CD4-positive, alpha-beta memory T cell (primary cell): ENCODE measurements at regions not wholly inside any gene's neighbourhood (a gene's known extent, or its start where the extent isn't known, plus 50 kb on each side); places are given as distances from the start of the nearest gene placed in this dataset.
A peak's percentile ranks its signal among the peaks of the same experiment; 100 is the strongest.

Source experiments
- CTCF ChIA-PET: fragments of 350-600 bp; sonication (Branson Sonifier 250); formaldehyde crosslinking; loops from one replicate; lab custom pipeline; 2021; ENCODE audit warnings: inconsistent platforms; ENCODE audit not compliant: partially characterized antibody; lab: Charles Lee
- POLR2A ChIA-PET: fragments of 350-600 bp; sonication (Branson Sonifier 250); formaldehyde crosslinking; loops from one replicate; lab custom pipeline; 2021; ENCODE audit not compliant: partially characterized antibody; lab: Charles Lee
- DNase-seq, 5 donors: peaks; one replicate each; pipeline versions ENCODE4 v3.0.0 to v3.0.0-alpha.2; 2020 to 2022; ENCODE audit warnings: mixed read lengths in 1 of 5
- H3K27ac ChIP-seq: one replicate; pipeline ENCODE4 v1.7.0; 2013; ENCODE audit warnings: low read depth, low read length
- H3K27me3 ChIP-seq: 2 replicates; pipeline ENCODE4 v1.7.0; 2013; ENCODE audit warnings: mild to moderate bottlenecking, low read length, moderate library complexity; ENCODE audit not compliant: insufficient read depth
- H3K36me3 ChIP-seq: 2 replicates; pipeline ENCODE4 v1.7.0; 2013; ENCODE audit warnings: mild to moderate bottlenecking, low read length, moderate library complexity; ENCODE audit not compliant: insufficient read depth
- H3K4me1 ChIP-seq: 2 replicates; pipeline ENCODE4 v1.7.0; 2013; ENCODE audit warnings: mild to moderate bottlenecking, low read length, moderate library complexity; ENCODE audit not compliant: insufficient read depth
- H3K4me3 ChIP-seq, 2 donors: one replicate each; pipeline ENCODE4 v1.7.0; 2013; ENCODE audit warnings: low read length in 2 of 2, mild to moderate bottlenecking in 1 of 2
- H3K9me3 ChIP-seq, 2 donors: one replicate each; pipeline ENCODE4 v1.7.0; 2013; ENCODE audit warnings: low read length in 2 of 2, control low read depth in 1 of 2; ENCODE audit not compliant: control insufficient read depth in 1 of 2
- H3K27ac Mint-ChIP-seq, 7 donors: one replicate each; pipeline ENCODE4 v1.8.0; 2020 to 2021; ENCODE audit warnings: mixed read lengths in 7 of 7, mild to moderate bottlenecking in 6 of 7, inconsistent platforms in 3 of 7, moderate library complexity in 3 of 7
- H3K27me3 Mint-ChIP-seq, 2 donors: one replicate each; pipeline ENCODE4 v1.8.0; 2020 to 2021; ENCODE audit warnings: mixed read lengths in 2 of 2
- H3K36me3 Mint-ChIP-seq, 2 donors: one replicate each; pipeline ENCODE4 v1.8.0; 2020 to 2021; ENCODE audit warnings: mixed read lengths in 2 of 2, inconsistent platforms in 1 of 2, mild to moderate bottlenecking in 1 of 2
- H3K4me1 Mint-ChIP-seq, 4 donors: one replicate each; pipeline ENCODE4 v1.8.0; 2020 to 2021; ENCODE audit warnings: mixed read lengths in 4 of 4, mild to moderate bottlenecking in 1 of 4
- H3K4me3 Mint-ChIP-seq, 8 donors: one replicate each; pipeline ENCODE4 v1.8.0; 2020 to 2021; ENCODE audit warnings: mixed read lengths in 8 of 8, mild to moderate bottlenecking in 7 of 8, moderate library complexity in 6 of 8, inconsistent platforms in 3 of 8
- H3K9me3 Mint-ChIP-seq, 8 donors: one replicate each; pipeline ENCODE4 v1.8.0; 2020 to 2021; ENCODE audit warnings: mixed read lengths in 8 of 8, mild to moderate bottlenecking in 5 of 8, inconsistent platforms in 3 of 8, moderate library complexity in 1 of 8
- intact Hi-C: fragments of 100-400 bp; cut with micrococcal nuclease; formaldehyde crosslinking; loops from one replicate; pipeline ENCODE4 v1.15.1; 2023

DNA sequence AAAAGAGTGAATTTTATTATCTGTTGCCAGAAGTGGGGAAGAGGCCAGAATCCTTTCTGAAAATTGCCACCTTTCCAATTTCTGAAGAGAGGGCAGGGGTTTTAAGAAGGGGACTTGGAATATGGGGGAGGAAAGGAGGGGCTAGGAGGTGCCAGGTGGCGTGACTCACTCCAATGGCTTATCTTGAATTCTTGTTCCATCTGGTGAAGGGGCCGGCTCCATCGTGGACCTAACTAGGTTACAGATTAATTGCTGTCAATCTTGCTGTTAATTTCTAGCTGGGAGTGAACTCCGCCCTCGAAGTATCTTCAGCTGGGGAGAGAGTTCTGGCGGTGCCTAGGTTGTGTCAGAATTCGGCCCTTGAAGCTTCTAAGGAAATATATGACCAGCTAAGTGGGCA lies 138.7 kb downstream of the YTHDC2 start:
- no peak overlapping the region for H3K27ac Mint-ChIP-seq
- H3K4me3 Mint-ChIP-seq, result no peak overlapping the region
- no peak for DNase-seq
- H3K36me3 ChIP-seq, result no peaks in the 10 kb centered on the region
- no peaks in the 10 kb centered on the region for H3K9me3 ChIP-seq
- peaks cover 16 to 18% of the 10 kb centered on the region in 2 donors for H3K27me3 Mint-ChIP-seq
- intact Hi-C loops, result no loop called here
- ChIA-PET POLR2A (no interaction called here), CTCF (no interaction called here)
- H3K27me3 ChIP-seq, result no peaks in the 10 kb centered on the region
- peaks cover 0 to 6% (median 0%) of the 10 kb centered on the region in 8 donors for H3K9me3 Mint-ChIP-seq
- no peaks in the 10 kb centered on the region for H3K4me1 ChIP-seq
- H3K27ac ChIP-seq, result no peak overlapping the region
- no peaks in the 10 kb centered on the region for H3K36me3 Mint-ChIP-seq
- H3K4me3 ChIP-seq, result no peak overlapping the region
- no peaks in the 10 kb centered on the region for H3K4me1 Mint-ChIP-seq

GRCh38 chr5:113654828-113655227 lies 141.3 kb downstream of the YTHDC2 start:
- Mint-ChIP-seq H3K4me1 (no peaks in the 10 kb centered on the region), H3K4me3 (no peak overlapping the region), H3K27ac (no peak overlapping the region), H3K27me3 (peaks cover 3 to 5% of the 10 kb centered on the region in 2 donors), H3K9me3 (peaks cover 0 to 5% (median 0%) of the 10 kb centered on the region in 8 donors), H3K36me3 (no peaks in the 10 kb centered on the region)
- H3K27ac ChIP-seq, result no peak overlapping the region
- no peaks in the 10 kb centered on the region for H3K4me1 ChIP-seq
- CTCF ChIA-PET, result no interaction called here
- no peaks in the 10 kb centered on the region for H3K36me3 ChIP-seq
- intact Hi-C loops, result no loop called here
- H3K4me3 ChIP-seq, result no peak overlapping the region
- no peak for DNase-seq
- H3K9me3 ChIP-seq, result no peaks in the 10 kb centered on the region
- POLR2A ChIA-PET, result no interaction called here
- no peaks in the 10 kb centered on the region for H3K27me3 ChIP-seq

DNA sequence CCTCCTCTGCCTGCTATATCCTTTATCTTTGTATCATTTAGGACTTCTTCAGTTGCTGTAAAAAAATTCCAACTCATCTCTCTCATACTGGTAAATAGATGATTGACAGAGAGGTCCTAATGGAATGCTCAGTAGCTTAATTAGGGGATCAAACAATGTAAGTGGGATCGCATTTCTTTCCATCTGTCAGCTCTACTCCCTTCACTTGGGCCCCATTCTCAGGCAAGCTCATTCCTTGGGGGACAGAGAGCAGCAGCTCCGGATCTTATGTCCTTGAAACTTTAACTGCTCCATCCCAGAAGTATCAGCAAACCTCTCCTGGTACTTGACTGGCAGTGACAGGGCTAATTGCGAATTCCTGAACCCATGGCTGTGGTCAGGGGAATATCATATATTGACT lies 146.7 kb downstream of the YTHDC2 start:
- ChIA-PET POLR2A (no interaction called here), CTCF (interaction anchor here (1.2 kb wide), 1 partner anchor 48 kb away, joined by 4 read pairs; no protein-coding TSS in a partner anchor)
- Histone ChIP-seq H3K36me3 (no peaks in the 10 kb centered on the region), H3K27me3 (no peaks in the 10 kb centered on the region), H3K27ac (no peak overlapping the region), H3K4me1 (no peaks in the 10 kb centered on the region), H3K4me3 (no peak overlapping the region), H3K9me3 (no peaks in the 10 kb centered on the region)
- Mint-ChIP-seq H3K27me3 (peaks cover 14% of the 10 kb centered on the region in 2 donors), H3K27ac (no peak overlapping the region), H3K36me3 (no peaks in the 10 kb centered on the region), H3K4me1 (no peaks in the 10 kb centered on the region), H3K9me3 (peaks cover 0 to 7% (median 0%) of the 10 kb centered on the region in 8 donors), H3K4me3 (no peak overlapping the region)
- intact Hi-C loops, result no loop called here
- DNase-seq, result no peak

DNA sequence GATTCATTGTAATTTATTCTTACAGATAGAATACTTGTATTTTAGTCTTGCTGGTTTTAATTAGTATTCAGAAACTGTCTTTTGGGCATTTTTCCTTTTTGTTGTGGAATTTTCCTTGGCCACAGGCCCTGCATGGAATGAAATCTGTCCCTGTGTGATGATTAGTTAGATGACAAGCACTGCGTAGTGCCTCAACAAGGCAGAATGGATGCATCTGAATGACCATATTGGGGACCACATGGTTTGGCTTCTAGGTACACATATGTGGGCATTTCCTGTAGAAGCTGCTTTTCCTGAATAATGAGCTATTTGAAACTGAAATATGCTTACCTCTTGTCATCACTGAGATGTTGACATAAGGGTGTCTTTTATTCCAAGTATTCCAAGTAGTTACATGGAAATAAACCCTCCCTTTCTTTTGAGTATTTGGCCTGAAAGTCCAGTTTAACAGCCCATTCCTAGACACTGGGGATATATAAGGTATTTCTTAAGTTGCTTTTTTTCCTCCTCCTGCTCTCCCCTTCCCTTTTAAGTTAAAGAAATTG lies 147.3 kb downstream of the YTHDC2 start:
- ChIA-PET POLR2A (no interaction called here), CTCF (interaction anchor here (1.2 to 4.7 kb wide), 2 partner anchors 49 kb away, joined by 4 to 28 read pairs; no protein-coding TSS in a partner anchor)
- no peaks in the 10 kb centered on the region for H3K36me3 Mint-ChIP-seq
- H3K9me3 Mint-ChIP-seq, result peaks cover 0 to 7% (median 0%) of the 10 kb centered on the region in 8 donors
- Histone ChIP-seq H3K36me3 (no peaks in the 10 kb centered on the region), H3K27ac (no peak overlapping the region), H3K4me3 (no peak overlapping the region), H3K4me1 (no peaks in the 10 kb centered on the region), H3K27me3 (no peaks in the 10 kb centered on the region), H3K9me3 (no peaks in the 10 kb centered on the region)
- no peak overlapping the region for H3K27ac Mint-ChIP-seq
- H3K27me3 Mint-ChIP-seq, result peaks cover 14% of the 10 kb centered on the region in 2 donors
- intact Hi-C loops, result no loop called here
- DNase-seq, result no peak
- no peaks in the 10 kb centered on the region for H3K4me1 Mint-ChIP-seq
- H3K4me3 Mint-ChIP-seq, result no peak overlapping the region

GRCh38 chr5:113663879-113664541 lies 150.5 kb downstream of the YTHDC2 start:
- Mint-ChIP-seq H3K4me1 (no peaks in the 10 kb centered on the region), H3K36me3 (no peaks in the 10 kb centered on the region), H3K9me3 (peaks cover 0 to 11% (median 1%) of the 10 kb centered on the region in 8 donors), H3K4me3 (no peak overlapping the region), H3K27me3 (peaks cover 21 to 25% of the 10 kb centered on the region in 2 donors), H3K27ac (no peak overlapping the region)
- DNase-seq, result peak in 4 of 5 donors; percentile 2 to 19 (median 12)
- Histone ChIP-seq H3K27me3 (no peaks in the 10 kb centered on the region), H3K4me1 (no peaks in the 10 kb centered on the region), H3K9me3 (no peaks in the 10 kb centered on the region), H3K27ac (no peak overlapping the region), H3K36me3 (no peaks in the 10 kb centered on the region), H3K4me3 (no peak overlapping the region)
- ChIA-PET CTCF (interaction anchor here (1.1 to 4.7 kb wide), 3 partner anchors 17 to 52 kb away, joined by 3 to 28 read pairs (median 4); no protein-coding TSS in a partner anchor), POLR2A (no interaction called here)
- intact Hi-C loops, result loop anchor here (2.0 kb wide), 1 partner anchor 51 kb away; no protein-coding TSS in a partner anchor

GRCh38 chr5:113673041-113673440 lies 159.5 kb downstream of the YTHDC2 start:
- Mint-ChIP-seq H3K36me3 (no peaks in the 10 kb centered on the region), H3K4me1 (no peaks in the 10 kb centered on the region), H3K9me3 (peaks cover 0 to 14% (median 1%) of the 10 kb centered on the region in 8 donors), H3K27ac (no peak overlapping the region), H3K27me3 (peaks cover 5 to 12% of the 10 kb centered on the region in 2 donors), H3K4me3 (no peak overlapping the region)
- CTCF ChIA-PET, result interaction anchor here (0.8 to 1.0 kb wide), 2 partner anchors 11 to 61 kb away, joined by 3 read pairs; no protein-coding TSS in a partner anchor
- H3K4me3 ChIP-seq, result no peak overlapping the region
- no peak for DNase-seq
- no peak overlapping the region for H3K27ac ChIP-seq
- H3K4me1 ChIP-seq, result no peaks in the 10 kb centered on the region
- H3K36me3 ChIP-seq, result no peaks in the 10 kb centered on the region
- no peaks in the 10 kb centered on the region for H3K27me3 ChIP-seq
- POLR2A ChIA-PET, result no interaction called here
- no peaks in the 10 kb centered on the region for H3K9me3 ChIP-seq
- intact Hi-C loops, result no loop called here

DNA sequence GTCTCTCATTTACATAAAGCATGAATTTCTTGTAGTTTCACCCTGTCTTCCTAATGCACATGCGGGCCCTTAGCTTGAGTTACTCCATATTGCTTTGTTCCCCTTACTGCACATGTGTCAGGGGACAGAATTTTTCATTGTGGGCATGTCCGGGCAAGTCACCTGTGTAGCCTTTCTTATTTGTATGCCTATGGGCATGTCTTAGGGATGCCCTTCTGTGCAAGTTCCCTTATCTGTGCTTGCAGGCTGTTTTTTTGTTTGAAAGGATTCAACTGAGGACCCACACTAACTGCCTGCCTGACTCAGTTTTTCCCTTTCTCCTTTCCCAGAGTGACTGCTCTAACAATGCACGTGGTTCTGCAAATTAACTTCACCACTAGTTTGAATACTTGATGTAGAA lies 161.7 kb downstream of the YTHDC2 start:
- peaks cover 0 to 8% of the 10 kb centered on the region in 2 donors for H3K27me3 Mint-ChIP-seq
- CTCF ChIA-PET, result no interaction called here

More for the DNA sequence above, 161.7 kb downstream of the YTHDC2 start:
- Mint-ChIP-seq H3K9me3 (peaks cover 0 to 4% (median 0%) of the 10 kb centered on the region in 8 donors), H3K4me3 (no peak overlapping the region), H3K27ac (no peak overlapping the region), H3K36me3 (no peaks in the 10 kb centered on the region), H3K4me1 (no peaks in the 10 kb centered on the region)
- POLR2A ChIA-PET, result no interaction called here
- Histone ChIP-seq H3K4me1 (no peaks in the 10 kb centered on the region), H3K36me3 (no peaks in the 10 kb centered on the region), H3K9me3 (no peaks in the 10 kb centered on the region), H3K27me3 (no peaks in the 10 kb centered on the region), H3K27ac (no peak overlapping the region), H3K4me3 (no peak overlapping the region)
- DNase-seq, result no peak
- intact Hi-C loops, result no loop called here
